Large intestine (tissue), 3 donors: ENCODE measurements at regions not wholly inside any gene's neighbourhood (a gene's known extent, or its start where the extent isn't known, plus 50 kb on each side); places are given as distances from the start of the nearest gene placed in this dataset.

Source experiments
- DNase-seq, 2 donors: peaks; one replicate each; pipeline versions ENCODE4 v3.0.0 to v3.0.0-alpha.2; 2013
- H3K27ac ChIP-seq: one replicate; pipeline ENCODE4 v1.5.1; 2013; ENCODE audit warnings: low read length
- H3K27me3 ChIP-seq: 2 replicates; pipeline ENCODE4 v1.6.1; 2013; ENCODE audit warnings: low read length; ENCODE audit not compliant: control insufficient read depth, insufficient read depth
- H3K36me3 ChIP-seq: 2 replicates; pipeline ENCODE4 v1.6.1; 2013; ENCODE audit warnings: low read length; ENCODE audit not compliant: control insufficient read depth, insufficient read depth
- H3K4me1 ChIP-seq: one replicate; pipeline ENCODE4 v1.6.1; 2013; ENCODE audit warnings: low read length; ENCODE audit not compliant: control insufficient read depth, insufficient read depth
- H3K4me3 ChIP-seq: one replicate; pipeline ENCODE4 v1.5.1; 2013; ENCODE audit warnings: low read length
- H3K9me3 ChIP-seq: one replicate; pipeline ENCODE4 v1.6.1; 2013; ENCODE audit warnings: mild to moderate bottlenecking, low read depth, low read length, moderate library complexity; ENCODE audit not compliant: control insufficient read depth
- WGBS: methylation state at CpG from one replicate; pipeline ENCODE4 v1.1.5; 2013; ENCODE audit warnings: low lambda C conversion rate; ENCODE audit not compliant: insufficient coverage; 5-methylcytosine and 5-hydroxymethylcytosine counted together

- H3K36me3 ChIP-seq, result no peaks in the 10 kb centered on the region
- H3K4me1 ChIP-seq, result no peaks in the 10 kb centered on the region
- H3K4me3 ChIP-seq, result no peak overlapping the region
- no peak for DNase-seq
- H3K27ac ChIP-seq, result no peak overlapping the region
- H3K9me3 ChIP-seq, result no peaks in the 10 kb centered on the region
- H3K27me3 ChIP-seq, result peaks cover 7% of the 10 kb centered on the region
Measured at GRCh38 chr2:30089171-30089570, 57.6 kb upstream of the YPEL5 start.

- no peaks in the 10 kb centered on the region for H3K9me3 ChIP-seq
- no peaks in the 10 kb centered on the region for H3K36me3 ChIP-seq
- no peaks in the 10 kb centered on the region for H3K4me1 ChIP-seq
- DNase-seq, result no peak
- H3K4me3 ChIP-seq, result no peak overlapping the region
- 90% methylated on average over 3 of the region's 7 CpGs for WGBS
- peaks cover 24% of the 10 kb centered on the region for H3K27me3 ChIP-seq
- no peak overlapping the region for H3K27ac ChIP-seq
Measured at GRCh38 chr2:30095402-30095801, 51.4 kb upstream of the YPEL5 start.

GRCh38 chr2:30096451-30096850 lies 50.4 kb upstream of the YPEL5 start:
- no peak for DNase-seq
- Histone ChIP-seq H3K4me3 (no peak overlapping the region), H3K27ac (no peak overlapping the region), H3K9me3 (no peaks in the 10 kb centered on the region), H3K36me3 (no peaks in the 10 kb centered on the region), H3K4me1 (no peaks in the 10 kb centered on the region), H3K27me3 (peaks cover 24% of the 10 kb centered on the region)
- WGBS, result 67% methylated on average over 2 of the region's 4 CpGs
